Jurkat, Clone E6-1 (cell line): ENCODE measurements at regions not wholly inside any gene's neighbourhood (a gene's known extent, or its start where the extent isn't known, plus 50 kb on each side); places are given as distances from the start of the nearest gene placed in this dataset.
"Not testable (repeated sequence)": the region's sequence is repeated elsewhere in the genome, so short reads cannot be mapped to it uniquely, and the experiment has no call there.

Source experiments
- DNase-seq: peaks from one replicate; pipeline ENCODE4 v3.0.0-alpha.2; 2011; ENCODE audit warnings: low read depth, low spot score
- H3K4me3 ChIP-seq: 2 replicates; pipeline ENCODE4 v1.5.1; 2011; ENCODE audit warnings: mild to moderate bottlenecking, low read length, control low read depth, moderate library complexity

DNA sequence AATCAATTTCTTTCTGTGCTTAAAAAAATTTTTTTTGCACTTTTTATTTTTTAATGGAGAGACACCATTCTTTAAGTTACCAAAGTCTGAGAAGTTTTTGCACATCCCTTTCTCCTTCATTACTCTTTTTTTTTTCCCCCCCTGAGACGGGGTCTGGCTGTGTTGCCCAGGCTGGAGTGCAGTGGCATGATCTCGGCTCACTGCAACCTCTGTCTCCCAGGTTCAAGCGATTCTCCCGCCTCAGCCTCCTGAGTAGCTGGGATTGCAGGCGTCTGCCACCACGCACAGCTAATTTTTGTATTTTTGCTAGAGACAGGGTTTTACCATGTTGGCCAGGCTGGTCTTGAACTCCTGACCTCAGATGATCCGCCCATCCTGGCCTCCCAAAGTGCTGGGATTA is 104.3 kb downstream of the UTRN start:
- not testable (repeated sequence) for H3K4me3 ChIP-seq, DNase-seq

- DNase-seq = no peak
- no peak overlapping the region for H3K4me3 ChIP-seq
These were observed 105.1 kb downstream of the UTRN start for GRCh38 chr6:144390202-144390601.

- DNase-seq = no peak
These were observed 105.8 kb downstream of the UTRN start for GRCh38 chr6:144390886-144391285.

GRCh38 chr6:144392536-144392935 is 107.4 kb downstream of the UTRN start:
- no peak for DNase-seq
- H3K4me3 ChIP-seq = no peak overlapping the region

More at GRCh38 chr6:144390886-144391285, 105.8 kb downstream of the UTRN start:
- H3K4me3 ChIP-seq = no peak overlapping the region

DNA sequence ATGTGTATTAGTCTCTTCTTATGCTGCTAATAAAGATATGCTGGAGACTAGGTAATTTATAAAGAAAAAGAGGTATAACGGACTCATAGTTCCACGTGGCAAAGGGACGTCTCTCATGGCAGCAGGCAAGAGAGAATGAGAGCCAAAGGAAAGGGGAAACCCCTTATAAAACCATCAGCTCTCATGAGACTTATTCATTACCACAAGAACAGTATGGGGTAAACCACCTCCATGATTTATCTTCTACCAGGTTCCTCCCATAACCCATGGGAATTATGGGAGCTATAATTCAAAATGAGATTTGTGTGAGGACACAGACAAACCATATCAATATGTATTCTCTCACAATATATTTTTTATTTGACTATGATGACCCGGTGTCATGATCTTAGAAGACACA is 109.1 kb downstream of the UTRN start:
- H3K4me3 ChIP-seq = no peak overlapping the region
- no peak for DNase-seq

DNA sequence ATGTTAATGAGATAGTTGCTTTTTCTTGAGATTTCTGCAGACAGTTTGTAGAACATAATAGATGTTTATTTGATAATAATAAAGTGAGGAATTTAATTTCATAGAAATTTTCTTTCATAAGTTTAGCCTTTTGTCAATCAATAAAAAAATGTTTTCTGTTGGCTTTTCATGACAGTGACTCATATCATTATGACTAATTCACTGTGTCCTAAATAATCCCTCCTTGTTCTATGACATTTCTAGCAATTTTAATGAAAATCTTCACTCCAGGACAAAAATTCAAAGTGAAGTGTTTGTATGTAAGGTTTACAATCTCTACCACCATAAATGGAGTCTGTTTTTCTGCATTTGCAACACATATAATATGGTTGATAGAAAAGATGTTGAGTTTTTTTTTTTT is 109.9 kb downstream of the UTRN start:
- DNase-seq = no peak
- H3K4me3 ChIP-seq = no peak overlapping the region

- DNase-seq = no peak
- no peak overlapping the region for H3K4me3 ChIP-seq
These were observed 110.7 kb downstream of the UTRN start for GRCh38 chr6:144395826-144396225.

DNA sequence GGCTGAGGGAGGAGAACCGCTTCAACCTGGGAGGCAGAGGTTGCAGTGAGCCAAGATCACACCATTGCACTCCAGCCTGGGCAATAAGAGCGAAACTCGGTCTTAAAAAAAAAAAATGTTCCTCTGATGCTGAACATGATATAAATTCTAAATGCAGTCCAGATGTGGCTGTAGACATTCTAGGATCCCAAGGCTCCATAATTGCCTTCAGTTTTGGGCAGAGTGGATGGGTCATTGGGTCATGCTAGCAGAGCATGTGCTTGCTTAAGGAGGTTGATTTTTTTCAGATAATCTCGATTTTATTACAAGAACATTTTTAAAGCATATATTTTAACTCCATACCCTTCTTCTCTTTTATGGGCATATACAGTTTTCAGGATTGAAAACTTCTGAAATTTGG is 112.0 kb downstream of the UTRN start:
- DNase-seq = no peak
- H3K4me3 ChIP-seq = no peak overlapping the region

- H3K4me3 ChIP-seq = no peak overlapping the region
- DNase-seq = no peak
These were observed 115.2 kb downstream of the UTRN start for GRCh38 chr6:144400321-144400720.

DNA sequence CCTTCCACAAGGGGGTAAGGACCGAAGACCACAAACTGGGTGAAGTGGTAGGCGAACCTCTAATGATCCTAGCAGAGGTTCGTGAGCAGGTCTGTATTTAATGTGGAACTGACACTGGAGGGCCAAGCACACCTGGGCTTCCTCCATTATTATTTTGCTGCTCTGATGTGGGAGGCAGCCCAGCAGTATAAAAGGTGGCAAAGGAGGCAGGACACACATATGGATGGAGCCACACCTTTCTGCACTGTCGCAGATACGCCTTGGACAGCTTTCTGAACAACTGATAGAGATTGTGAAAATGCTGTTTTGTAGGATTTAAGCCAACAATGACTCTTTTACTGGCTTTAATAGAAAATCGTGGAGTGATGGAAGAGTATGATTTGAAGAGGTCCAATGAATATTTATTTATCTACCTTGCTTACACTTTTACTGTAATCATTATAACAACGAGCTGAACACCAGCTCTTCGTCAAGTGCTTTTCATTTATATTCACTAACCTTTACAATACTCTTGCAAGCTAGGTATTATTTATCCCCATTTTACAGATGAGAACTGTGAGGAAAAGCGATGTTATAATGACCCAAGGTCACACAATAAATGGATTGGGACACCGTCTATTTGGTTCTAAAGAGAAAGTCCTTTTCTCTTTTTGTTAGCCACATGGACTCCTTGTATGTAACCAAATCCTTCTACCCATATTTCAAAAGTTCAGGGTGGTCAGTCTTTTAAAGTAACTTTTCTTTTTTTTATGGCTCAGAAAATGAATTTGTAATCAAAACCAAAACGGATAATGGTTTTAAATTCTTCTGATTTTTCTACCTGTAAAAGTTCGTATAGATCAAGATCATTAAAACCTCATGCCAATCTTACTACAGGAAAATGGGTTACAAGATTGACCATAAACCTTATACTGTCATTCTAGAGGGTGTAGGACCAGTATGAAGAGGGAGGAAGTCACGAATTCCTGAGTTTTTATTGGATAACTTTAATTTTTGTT is 116.9 kb downstream of the UTRN start:
- no peak overlapping the region for H3K4me3 ChIP-seq
- no peak for DNase-seq

GRCh38 chr6:144402750-144403149 is 117.6 kb downstream of the UTRN start:
- DNase-seq = no peak
- H3K4me3 ChIP-seq = no peak overlapping the region

DNA sequence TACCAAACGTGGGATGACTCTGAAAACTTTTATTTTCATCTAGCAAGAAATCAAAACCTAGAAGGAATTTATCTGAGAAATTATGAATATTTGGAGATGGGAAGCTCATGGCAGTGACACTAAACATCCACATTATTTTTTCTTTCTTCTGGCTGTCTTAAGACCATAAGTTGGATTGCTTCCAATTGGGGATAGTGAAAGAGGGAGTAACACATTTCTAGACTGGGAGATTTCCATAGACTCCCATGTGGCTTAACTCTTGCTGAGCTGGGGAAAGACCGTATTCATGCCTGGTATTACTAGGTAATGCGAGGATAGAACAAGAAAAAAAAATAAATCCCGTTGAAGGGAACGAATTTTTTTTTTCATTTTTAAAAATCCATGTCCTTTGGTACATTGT is 120.0 kb downstream of the UTRN start:
- DNase-seq = no peak
- H3K4me3 ChIP-seq = no peak overlapping the region

DNA sequence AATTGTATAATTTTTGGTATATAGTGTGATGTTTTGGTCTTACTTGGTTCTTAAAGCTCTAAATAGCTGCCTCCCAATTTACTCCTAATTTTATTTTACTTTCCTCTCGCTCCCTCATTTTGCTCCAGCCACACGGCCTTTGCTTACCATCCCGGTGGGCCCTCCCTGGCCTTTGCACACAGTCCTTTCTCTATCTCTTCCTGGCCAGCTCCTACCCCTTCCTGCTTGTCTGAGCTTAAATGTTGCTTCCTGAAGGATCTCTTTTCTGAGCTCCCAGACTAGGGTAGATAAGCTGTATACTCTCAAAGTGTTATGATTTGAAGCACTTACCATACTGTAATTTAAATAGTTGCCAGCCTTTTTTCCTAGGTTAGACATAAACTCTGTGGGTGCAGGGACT is 121.7 kb downstream of the UTRN start:
- DNase-seq = no peak
- no peak overlapping the region for H3K4me3 ChIP-seq

DNA sequence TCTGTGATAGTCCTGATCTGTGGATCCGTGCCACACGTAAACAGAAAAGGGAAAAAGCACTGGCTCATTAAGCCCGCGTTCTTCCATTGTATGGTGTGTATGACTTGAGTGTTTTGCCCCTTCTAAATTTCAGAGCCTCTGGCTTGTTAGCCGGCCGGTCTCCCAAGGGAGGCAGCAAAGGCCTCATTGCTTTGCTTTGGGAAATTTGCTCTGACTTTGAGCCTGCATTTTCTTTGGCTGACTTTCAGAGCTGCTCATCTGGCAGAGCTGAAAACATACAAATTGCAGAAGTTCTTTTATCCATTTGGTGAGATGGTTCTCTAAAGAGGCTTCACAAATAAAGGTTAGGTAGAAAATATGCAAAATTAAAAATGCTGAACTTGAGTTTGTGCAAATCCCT is 123.0 kb downstream of the UTRN start:
- no peak for DNase-seq
- no peak overlapping the region for H3K4me3 ChIP-seq

- DNase-seq = no peak
- H3K4me3 ChIP-seq = no peak overlapping the region
These were observed 124.9 kb downstream of the UTRN start for GRCh38 chr6:144410059-144410458.

GRCh38 chr6:144410574-144410973 is 125.4 kb downstream of the UTRN start:
- H3K4me3 ChIP-seq, DNase-seq: not testable (repeated sequence)

GRCh38 chr6:144411531-144412165 is 126.5 kb downstream of the UTRN start:
- DNase-seq = no peak

GRCh38 chr6:144413418-144413817 is 128.3 kb downstream of the UTRN start:
- no peak for DNase-seq
- H3K4me3 ChIP-seq = no peak overlapping the region

More at GRCh38 chr6:144411531-144412165, 126.5 kb downstream of the UTRN start:
- no peak overlapping the region for H3K4me3 ChIP-seq

GRCh38 chr6:144415014-144415413 is 129.9 kb downstream of the UTRN start:
- DNase-seq = no peak
- H3K4me3 ChIP-seq = no peak overlapping the region

DNA sequence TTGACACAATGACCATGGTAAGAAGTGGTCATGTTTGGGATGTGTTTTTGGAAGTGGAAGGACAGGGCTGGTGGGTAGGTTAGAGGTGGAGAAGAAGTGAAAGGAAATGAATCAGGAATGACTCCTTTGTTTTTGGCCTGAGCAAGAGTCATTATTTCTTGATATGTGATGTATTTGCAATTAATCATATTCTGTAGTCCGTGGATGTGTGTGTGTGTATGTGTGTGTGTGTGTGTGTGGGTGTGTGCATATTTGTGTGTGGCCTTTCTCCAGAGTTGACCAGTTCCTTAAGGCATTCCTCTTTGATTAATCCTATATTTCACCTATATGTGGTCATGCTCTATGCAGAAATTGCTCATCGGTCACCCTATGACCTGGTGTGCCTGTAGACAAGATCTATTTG is 130.7 kb downstream of the UTRN start:
- no peak for DNase-seq
- H3K4me3 ChIP-seq = no peak overlapping the region
